Fibroblast of gingiva (primary cell): ENCODE measurements at regions not wholly inside any gene's neighbourhood (a gene's known extent, or its start where the extent isn't known, plus 50 kb on each side); places are given as distances from the start of the nearest gene placed in this dataset.
A peak's percentile ranks its signal among the peaks of the same experiment; 100 is the strongest.

ENCODE experiments used
- DNase-seq: peaks from one replicate; pipeline ENCODE4 v3.0.0-alpha.2; 2011; ENCODE audit warnings: low read depth

DNA sequence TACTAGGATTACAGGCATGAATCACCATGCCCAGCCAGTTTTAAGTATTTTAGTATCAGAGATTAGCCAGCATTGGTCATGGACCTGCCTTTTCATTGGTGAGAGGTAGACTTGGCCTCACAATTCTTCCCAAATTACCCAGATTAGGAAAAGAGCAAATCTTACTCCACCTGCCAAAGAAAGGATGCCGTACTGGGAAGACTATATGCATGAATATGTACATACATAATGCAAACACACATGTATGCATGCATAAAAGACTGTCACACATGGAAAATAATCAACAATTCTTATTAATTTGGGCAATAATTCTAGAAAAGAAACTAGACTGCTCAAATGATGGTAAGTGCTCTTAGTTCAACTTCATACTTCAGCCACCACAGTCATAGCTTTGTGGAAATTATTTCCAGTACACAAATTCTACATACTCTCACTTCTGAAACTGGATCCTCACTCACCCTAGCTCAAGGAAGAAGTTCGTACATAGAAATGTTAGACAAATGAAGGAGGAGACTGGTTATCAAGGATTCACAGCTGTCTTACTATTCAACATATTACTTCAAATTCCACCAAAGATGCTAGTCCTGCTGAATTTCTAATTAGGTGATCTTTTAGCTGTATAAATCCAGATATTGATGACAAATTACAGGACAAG lies 73.7 kb downstream of the MINAR2 start:
- no peak for DNase-seq

DNA sequence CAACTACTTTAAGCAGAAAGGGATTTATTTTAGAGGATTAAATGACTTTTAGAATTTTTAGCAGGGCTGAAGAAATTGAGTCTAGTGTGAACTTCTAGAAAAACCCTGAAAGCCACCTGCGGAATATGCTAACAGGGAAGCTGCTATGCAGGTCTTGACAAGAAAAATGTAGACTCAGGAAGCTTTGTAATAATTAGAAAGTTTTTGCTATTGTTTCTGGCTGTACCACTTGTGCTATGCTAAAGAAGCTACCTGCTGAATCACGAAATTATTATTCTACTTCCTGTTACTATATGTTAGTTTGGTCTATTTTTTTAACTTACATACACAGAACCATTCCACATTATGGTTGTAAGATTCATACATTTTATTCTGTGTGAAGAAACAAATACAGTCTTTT lies 74.0 kb upstream of the CHSY3 start:
- DNase-seq = no peak

DNA sequence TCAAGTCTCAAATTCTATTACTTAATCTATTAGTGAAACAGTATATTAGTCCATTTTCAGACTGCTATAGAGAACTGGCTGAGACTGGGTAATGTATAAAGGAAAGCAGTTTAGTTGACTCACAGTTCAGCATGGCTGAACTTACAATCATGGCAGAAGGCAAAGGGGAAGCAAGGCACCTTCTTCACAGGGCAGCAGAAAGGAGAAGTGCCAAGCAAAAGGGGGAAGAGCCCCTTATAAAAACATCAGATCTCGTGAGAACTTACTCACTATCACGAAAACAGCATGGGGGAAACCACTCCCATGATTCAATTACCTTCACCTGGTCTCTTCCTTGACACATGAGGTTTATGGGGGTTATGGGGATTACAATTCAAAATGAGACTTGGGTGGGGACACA lies 67.9 kb upstream of the CHSY3 start:
- DNase-seq = no peak

DNA sequence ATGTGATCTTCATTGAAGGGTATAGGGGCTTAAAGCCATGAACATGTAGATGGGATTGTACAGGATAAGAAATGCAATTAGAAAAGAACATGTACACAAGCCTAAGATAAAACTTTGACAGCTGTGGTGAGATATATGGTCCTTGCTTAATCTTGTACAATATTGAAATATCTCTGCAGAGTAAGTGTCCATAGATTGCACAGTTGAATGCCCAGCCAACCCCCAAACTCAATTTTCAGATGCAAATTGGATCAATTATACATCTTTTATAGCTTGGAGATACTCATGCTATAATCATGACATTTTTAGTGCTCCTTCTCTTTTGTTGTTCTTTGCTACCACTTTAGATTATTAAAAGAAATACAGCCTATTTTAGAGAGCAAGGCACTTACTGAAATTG lies 59.5 kb upstream of the CHSY3 start:
- no peak for DNase-seq

DNA sequence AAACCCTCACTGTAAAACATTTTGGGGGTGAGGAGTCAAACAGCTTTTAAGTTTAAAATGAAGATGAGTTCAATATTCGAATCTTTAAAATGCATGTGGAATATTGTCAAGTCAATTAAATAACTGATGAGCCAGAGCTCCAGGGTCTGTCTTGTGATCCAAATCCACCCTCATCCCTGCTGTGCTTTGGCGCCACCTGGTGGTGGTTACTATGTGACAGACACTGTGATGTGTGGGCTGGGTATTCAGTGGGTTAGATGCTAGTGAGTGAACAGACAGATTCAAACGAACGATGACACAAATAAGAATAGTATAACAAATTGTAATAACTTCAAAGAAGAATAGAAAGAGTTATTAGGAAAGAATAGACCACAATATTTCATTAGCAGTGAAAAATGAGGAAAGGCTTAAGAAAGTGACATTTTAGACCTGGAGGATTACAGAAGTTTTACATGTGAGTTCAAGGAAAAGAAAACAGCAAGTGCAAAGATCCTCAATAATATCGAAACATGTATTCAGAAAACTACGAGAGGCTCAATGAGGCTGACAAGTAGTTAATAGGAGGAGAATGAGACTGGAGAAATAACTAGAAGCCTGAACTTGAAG lies 51.4 kb upstream of the CHSY3 start:
- peak; percentile 47 for DNase-seq

DNA sequence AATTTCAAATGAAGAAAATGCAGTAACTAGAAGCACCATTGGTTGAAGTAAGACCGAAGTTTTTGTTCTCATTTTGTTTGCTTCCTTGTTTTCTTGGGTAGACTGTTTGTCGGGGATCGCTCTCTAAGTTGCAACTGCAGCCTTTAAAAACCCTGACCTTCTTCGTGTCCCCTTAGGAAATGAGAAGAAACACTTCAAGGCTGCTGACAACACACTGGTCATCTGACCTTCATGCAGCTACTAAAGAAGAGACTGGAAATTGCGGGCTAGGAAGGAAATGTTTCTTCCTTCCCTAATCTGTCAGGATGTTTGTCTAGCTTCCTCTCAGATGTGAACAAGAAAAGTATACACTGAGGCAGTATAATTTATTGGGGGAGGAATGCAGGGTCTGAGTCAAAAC lies 50.7 kb upstream of the CHSY3 start:
- no peak for DNase-seq
